NCI-H82 (cell line): ENCODE measurements at regions not wholly inside any gene's neighbourhood (a gene's known extent, or its start where the extent isn't known, plus 50 kb on each side); places are given as distances from the start of the nearest gene placed in this dataset.
A peak's percentile ranks its signal among the peaks of the same experiment; 100 is the strongest.
"Not testable (repeated sequence)": the region's sequence is repeated elsewhere in the genome, so short reads cannot be mapped to it uniquely, and the experiment has no call there.

ENCODE experiments used
- DNase-seq: peaks from one replicate; lab custom pipeline; 2025; lab: John Stamatoyannopoulos, UW

DNA sequence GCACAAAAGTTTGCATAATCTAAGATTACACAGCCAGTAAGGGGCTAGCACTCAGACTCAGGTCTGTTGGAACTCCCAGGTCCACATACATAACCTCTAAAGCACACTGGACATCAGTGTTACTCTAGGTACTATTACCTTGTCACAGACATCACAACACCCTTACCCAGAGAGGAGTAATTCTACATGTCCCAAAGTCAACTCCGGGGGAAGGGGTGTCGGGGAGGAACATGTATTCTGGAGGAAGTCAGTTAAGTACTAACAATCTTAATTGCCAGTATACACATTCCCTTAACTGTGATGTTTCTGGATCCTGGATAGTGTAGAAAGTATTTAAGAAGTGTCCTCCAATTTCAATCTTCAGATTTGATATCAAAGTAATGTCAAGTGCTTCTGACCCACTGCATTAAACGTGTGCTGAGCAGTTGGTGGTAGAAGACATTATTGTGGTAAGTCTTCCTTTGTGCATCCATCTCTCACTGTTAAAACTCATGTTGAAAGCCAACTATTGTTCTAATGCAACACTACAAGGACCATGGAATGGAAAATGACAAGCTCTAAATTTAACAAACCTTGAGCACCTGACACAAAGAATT is 155.4 kb downstream of the CRPPA start:
- no peak for DNase-seq

DNA sequence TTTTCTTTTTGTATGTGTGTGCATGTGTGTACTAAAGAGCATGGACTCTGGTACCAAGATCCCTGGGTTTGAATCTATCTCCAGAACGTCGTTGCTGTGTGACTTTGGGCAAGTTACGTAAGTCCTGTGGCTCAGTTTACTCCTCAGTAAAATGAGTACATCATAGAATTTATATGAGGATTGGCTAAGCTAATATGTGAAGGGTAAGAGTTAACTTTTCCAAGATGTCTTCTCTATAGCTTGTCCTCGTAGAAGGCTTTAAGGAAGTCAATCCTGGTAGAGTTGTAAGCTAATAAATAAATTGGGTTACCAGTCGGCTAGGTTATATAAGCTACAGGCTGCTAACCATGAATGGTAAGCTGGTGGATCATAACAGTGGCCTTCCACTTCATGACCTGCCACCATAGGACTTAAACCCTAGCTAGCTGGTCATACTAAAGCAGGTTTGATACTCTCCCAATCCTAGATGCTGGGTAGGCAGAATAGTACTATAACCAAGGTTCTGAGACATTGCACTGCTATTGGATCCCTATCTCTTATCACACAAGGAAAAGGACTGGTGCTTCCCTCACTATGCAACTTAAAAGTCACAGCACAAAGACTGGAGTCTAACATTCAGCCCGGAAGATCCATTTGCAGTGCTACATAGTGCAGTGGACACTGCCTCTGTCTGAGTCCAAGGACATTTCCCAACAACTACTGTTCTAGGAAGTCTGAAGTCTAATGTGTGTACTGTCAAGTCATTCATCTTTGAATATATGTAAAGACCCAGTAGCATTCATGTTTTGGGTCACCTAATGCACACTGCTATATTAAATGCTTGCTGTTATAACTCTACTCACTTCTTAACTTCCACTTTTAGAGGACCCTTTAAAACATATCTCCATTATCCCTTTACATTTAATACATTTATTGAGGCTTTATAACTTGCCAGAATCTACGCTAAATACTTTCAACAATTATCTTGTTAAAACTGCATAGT is 156.2 kb downstream of the CRPPA start:
- no peak for DNase-seq

DNA sequence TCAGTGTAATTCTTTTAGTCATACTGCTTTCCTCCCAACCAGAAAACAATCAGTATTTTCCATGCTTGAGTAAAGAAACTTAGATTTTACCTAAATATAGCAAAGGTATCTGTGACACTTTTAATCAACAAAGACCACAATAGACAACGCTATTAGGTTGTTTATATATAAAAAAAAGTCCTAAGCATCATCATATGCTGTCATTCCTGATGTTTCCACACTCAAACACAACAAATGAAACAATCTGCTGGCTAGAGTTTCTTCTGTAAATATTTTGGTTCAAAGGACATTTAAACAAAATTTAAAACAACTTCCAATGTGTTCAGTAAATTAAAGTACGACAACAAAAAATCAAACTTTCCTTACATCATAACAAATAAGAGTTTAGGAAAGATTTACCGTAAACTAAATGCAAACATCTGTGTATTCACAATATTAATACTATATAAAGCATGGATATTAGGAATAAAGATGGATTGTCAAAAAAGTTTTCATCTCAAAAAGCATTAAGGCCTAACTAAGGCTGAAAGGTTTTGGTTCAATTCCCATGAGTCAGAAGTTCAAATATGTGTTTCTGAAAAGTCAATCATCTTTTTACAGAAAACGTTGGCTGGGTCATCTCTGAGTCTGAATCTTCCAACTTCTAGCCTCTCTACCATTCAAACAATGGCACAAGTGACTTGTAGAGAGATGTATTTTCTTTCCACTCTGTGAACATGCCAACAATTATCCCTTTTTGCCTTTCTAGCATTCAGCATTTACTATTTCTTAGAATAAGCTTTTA is 157.1 kb downstream of the CRPPA start:
- DNase-seq = no peak

DNA sequence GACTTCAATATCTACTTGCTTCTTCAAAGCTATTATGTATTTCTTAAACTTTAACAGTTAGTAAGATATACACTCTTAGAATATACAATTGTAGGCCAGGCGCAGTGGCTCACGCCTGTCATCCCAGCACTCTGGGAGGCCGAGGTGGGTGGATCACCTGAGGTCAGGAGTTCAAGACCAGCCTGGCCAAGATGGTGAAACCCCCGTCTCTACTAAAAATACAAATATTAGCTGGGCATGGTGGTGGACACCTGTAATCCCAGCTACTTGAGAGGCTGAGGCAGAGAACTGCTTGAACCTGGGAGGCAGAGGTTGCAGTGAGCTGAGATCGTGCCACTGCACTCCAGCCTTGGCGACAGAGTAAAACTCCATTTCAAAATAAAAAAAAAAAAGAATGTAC is 158.0 kb downstream of the CRPPA start:
- not testable (repeated sequence) for DNase-seq

DNA sequence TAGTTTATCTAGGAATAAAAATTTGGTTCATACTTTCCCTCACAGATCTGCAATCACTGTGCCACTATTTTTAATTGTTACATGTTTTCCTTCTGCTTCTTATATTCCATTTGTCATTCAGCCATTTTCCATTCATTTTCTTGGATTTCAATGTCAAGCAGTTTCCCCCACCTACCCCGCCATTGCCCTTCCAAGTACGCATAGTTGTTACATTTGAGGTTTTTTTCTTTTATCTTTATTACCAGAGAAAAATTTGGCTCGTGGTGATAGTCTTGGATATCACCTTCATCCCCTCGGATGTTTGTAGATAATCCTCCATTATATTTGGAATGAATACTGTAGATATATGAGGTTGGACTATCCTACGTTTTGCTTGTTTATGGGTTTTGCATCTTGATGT is 159.7 kb downstream of the CRPPA start:
- DNase-seq = no peak

DNA sequence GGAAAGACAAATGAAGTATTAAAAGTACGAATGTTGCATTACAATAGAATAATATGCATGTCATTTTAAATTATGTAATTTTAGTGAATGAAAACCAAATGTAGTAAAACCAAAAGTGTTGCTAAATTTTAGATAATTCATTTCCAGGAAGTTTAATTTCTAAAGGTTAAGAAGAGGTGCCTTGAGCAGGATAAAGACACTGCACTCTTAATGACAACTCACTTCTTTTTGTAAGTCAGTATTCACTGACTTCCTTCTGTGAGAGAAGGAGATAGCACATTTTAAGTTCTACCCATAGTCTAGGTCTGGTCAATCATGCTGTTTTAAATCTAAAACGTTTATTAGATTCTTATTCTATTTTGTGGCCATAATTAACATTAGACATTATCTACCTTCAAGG is 160.2 kb downstream of the CRPPA start:
- no peak for DNase-seq

DNA sequence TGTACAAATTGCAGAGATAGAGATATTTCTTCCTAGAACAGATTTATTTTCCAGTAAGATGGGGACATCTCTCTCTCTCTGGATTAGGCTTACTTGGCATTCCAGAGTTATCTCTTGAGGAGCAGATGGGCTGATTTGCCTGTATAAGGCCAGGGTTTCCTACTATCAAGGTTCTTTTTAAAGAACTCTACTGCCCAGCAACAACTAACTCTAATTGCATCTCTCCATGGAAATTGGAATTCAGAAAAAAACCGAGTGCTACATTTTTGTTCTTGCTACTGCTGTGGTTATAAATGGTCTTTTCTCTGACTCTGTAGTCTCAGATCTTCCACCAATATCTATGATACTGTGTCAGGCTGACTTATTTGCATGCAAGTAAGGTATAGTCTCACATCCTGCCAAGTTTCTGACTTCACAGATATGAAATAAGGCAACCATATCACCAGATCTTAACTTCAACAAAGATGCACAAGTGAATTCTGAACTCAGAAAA is 161.1 kb downstream of the CRPPA start:
- DNase-seq = peak; percentile 32

DNA sequence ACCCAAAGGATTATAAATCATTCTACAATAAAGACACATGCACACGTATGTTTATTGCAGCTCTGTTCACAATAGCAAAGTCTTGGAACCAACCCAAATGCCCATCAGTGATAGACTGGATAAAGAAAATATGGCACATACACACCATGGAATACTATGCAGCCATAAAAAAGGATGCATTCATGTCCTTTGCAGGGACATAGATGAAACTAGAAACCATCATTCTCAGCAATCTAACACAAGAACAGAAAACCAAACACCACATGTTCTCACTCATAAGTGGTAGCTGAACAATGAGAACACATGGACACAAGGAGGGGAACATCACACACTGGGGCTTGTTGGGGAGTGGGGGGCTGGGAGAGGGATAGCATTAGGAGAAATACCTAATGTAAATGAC is 164.9 kb downstream of the CRPPA start:
- DNase-seq = not testable (repeated sequence)

DNA sequence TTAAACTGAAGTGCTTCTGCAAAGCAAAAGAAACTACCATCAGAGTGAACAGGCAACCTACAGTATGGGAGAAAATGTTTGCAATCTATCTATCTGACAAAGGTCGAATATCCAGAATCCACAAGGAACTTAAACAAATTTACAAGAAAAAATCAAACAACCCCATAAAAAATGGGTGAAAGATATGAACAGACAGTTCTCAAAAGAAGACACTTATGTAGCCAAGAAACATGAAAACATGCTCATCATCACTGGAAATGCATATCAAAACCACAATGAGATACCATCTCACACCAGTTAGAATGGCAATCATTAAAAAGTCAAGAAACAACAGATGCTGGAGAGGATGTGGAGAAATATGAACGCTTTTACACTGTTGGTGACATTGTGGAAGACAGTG is 165.4 kb downstream of the CRPPA start:
- DNase-seq = not testable (repeated sequence)

DNA sequence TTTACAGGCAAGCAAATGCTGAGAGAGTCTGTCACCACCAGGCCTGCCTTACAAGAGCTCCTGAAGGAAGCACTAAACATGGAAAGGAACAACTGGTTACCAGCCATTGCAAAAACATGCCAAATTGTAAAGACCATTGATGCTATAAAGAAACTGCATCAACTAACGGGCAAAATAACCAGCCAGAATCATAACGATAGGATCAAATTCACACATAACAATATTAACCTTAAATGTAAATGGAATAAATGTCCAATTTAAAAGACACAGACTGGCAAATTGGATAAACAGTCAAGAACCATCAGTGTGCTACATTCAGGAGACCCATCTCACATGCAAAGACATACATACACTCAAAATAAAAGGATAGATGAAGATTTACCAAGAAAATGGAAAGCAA is 170.7 kb downstream of the CRPPA start:
- not testable (repeated sequence) for DNase-seq

DNA sequence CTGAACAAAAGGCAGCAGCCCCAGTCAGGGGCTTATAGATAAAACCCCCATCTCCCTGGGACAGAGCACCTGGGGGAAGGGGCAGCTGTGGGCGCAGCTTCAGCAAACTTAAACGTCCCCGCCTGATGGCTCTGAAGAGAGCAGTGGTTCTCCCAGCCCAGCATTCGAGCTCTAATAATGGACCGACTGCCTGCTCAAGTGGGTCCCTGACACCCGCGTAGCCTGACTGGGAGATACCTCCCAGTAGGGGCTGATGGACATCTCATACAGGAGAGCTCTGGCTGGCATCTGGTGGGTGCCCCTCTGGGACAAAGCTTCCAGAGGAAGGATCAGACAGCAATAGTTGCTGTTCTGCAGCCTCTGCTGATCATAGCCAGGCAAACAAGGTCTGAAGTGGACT is 172.1 kb downstream of the CRPPA start:
- DNase-seq = not testable (repeated sequence)

DNA sequence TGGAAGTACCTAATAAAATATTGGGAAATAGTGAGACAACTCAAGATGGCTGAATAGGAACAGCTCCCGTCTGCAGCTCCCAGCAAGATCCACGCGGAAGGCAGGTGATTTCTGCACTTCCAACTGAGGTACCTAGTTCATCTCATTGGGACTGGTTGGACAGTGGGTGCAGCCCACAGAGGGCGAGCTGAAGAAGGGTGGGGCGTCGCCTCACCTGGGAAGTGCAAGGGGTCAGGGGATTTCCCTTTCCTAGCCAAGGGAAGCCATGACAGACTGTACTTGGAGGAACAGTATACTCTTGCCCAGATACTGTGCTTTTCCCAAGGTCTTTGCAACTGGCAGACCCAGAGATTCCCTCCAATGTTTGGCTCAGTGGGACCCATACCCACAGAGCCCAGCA is 172.8 kb downstream of the CRPPA start:
- not testable (repeated sequence) for DNase-seq

DNA sequence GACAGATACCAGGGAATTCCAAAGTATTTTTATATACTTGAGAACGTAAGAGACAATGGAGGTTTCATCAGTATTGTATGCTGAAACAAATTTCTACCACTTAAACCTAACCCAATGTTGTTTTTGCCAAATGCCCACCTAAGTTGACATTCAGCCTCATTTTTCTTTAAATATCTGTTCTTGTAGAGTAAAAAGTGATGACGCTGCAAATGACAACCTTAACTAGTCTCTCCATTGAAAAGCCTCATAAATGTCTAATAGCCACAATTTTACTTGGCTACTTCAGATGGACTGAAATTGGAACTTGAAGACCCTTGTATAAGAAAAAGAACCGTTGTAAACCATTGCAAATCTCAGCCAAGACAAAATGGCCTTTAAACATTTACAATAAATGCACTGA is 176.9 kb downstream of the CRPPA start:
- DNase-seq = no peak

DNA sequence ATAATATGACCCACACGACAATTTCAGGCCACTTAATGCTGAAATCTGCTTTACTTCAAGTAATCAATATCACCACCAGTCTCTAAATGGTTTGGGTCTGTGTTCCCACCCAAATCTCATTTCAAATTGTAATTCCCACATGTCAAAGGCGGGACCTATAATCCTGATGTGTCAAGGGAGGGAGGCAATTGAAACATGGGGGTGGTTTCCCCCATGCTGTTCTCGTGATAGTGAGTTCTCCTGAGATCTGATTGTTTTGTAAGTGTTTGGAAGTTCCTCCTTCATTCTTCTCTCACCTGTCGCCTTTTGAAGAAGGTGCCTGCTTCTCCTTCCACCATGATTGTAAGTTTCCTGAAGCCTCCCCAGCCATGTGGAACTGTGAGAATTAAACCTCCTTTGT is 178.4 kb downstream of the CRPPA start:
- no peak for DNase-seq

DNA sequence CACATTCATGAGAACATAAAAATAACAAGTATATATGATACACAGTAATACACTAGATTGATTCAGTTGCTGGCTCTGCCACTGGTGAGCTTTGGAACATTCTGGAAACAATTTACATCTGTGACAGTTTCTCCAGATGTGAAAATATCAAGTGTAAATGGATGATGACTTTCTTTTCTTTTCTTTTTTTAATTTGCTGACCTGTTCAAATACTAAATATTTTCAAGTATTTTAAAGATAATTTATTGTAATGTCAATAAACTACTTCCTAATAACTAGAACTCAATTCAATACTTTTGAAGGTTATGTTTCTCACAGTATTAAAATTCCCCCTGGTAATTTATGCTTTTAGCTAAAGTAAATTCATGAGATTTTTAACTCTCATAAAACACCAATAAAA is 180.3 kb downstream of the CRPPA start:
- DNase-seq = no peak

DNA sequence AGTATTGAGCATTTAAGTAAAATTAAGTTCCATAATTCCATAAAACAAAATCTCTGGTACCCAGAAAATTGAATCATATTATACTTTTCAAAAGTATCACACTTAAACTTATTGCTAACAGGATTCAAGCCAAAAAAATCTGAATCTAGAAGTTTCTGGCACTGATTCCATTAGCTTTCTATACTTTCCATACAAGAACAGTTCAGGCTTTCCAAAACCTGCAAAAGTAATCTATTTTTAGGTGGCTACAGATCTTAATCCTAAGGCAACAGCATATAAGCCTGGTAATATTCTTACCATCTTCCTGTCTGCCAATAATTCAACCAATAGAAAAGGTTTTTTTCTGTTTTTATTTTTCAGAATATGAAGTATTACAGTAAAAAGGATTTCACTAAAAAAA is 185.0 kb downstream of the CRPPA start:
- no peak for DNase-seq

DNA sequence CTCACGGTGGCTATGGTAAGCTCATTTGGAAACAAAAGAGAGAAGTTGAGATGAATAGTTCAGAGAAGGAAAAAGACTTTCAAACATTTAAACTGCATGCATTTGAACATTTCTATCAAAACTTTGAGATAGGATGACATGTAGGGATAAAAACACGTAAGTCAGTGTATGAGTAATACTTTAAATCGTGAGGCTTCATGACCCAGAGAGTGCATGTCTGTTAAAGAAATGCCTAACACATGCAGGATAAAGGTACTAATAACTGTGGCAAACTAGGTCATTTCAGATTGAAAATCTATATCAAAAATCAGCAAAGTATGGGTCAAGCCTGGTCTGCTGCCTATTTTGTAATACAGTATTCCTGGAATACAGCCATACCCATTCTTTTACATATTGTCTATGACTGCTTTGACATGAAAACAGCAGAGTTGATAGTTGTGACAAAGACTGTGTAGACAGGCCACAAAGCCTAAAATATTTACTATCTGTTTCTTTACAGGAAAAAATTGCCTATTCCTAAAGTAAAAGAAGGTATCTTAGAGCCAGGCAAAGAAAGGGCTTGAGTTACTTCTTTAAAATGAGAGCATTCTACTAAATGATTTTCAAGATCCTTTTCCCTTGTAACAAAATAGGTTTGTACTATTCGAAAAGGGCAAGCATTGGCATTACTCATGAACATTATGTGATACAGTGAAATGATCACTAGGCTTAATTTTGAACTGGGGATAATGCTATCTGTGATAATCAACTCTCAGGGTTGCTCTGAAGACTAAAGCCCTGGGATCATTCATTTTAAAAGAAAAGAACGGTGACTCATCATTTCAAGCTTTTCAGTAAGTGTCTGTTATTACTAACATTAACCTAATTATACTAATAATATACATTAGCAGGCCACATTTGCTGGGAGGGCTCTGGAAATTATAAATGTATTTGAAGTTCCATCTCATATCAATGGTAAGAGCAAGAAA is 185.9 kb downstream of the CRPPA start:
- DNase-seq = no peak

DNA sequence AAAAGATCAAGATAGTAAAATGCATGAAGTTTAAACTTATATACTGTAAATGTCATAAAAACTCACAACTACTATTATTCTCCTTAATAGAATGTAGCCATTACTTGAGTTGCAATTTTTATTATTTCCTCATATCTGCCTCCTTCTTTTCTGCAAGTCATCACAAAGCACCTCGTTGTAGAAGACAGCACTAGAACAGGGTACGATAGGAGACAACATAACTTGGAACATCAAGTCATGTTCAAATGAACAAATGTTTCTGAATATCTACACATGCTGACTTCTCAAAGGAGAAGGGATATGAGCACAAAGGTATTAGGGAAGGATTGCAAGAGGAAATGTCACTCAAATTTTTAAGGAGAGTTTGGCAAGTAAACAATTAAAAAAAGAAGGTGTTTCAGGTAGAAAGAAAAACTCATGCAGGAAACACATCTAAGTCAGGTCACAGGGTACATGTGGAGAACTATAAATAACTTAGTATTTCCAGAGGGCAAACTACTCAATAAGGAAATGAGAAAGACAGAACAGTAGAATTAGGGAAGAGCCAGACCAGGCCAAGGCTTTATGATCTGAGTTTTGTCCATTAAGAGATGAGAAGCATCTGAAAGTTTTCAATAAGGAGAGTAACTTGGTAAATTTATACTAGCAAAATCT is 186.7 kb downstream of the CRPPA start:
- no peak for DNase-seq

DNA sequence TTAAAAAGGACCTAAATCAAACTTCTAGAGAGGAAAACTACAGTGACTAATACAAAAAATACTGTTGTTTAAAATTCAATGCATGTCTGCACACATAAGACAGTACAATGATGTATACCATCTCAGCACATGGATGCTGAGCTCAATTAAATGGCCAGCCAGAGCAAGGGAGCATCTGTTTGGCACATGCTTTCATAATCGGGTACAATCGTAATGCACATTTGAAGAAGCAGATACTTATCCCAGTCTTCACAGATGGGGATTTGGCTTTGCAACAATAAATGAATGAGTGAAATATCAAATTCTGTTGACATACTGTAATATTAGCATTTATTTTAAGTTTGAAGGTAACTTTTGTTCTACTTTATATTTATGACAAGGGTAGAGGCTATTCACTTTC is 187.8 kb downstream of the CRPPA start:
- DNase-seq = peak; percentile 3

DNA sequence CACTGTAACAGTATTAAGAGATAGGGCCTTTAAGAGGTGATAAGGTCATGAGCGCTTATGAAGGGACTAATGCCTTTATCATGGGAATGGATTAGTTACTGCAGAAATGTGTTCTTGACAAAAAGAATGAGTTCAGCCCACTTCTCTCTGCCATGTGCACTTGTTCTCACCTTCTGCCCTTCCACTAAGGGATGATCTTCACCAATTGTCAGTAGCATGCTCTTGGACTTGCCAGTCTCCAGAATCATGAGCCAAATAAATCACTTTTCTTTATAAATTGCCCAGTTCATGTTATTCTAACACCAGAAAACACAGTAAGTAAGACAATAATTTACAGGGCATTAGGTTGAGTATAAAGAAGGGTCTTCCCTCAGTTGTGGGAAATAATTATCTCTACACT is 189.1 kb downstream of the CRPPA start:
- no peak for DNase-seq
